Parathyroid adenoma (tissue), 2 donors: ENCODE measurements at regions not wholly inside any gene's neighbourhood (a gene's known extent, or its start where the extent isn't known, plus 50 kb on each side); places are given as distances from the start of the nearest gene placed in this dataset.

Source experiments
- H2AFZ ChIP-seq: fragments of 300-600 bp; sonication (generic); one replicate; pipeline ENCODE4 v1.7.0; 2017; ENCODE audit warnings: antibody characterized with exemption, mild to moderate bottlenecking
- H3K27ac ChIP-seq: fragments of 300-600 bp; sonication (generic); one replicate; pipeline ENCODE4 v1.7.0; 2017
- H3K27me3 ChIP-seq: fragments of 300-600 bp; sonication (generic); one replicate; pipeline ENCODE4 v1.7.0; 2017; ENCODE audit warnings: low read length; ENCODE audit not compliant: control insufficient read depth, insufficient read depth
- H3K36me3 ChIP-seq: fragments of 300-600 bp; sonication (generic); one replicate; pipeline ENCODE4 v1.7.0; 2017; ENCODE audit warnings: low read length; ENCODE audit not compliant: control insufficient read depth, insufficient read depth
- H3K4me1 ChIP-seq: fragments of 300-600 bp; sonication (generic); one replicate; pipeline ENCODE4 v1.7.0; 2017; ENCODE audit warnings: control low read depth
- H3K4me2 ChIP-seq: fragments of 300-600 bp; sonication (generic); one replicate; pipeline ENCODE4 v1.7.0; 2017; ENCODE audit warnings: low read length
- H3K4me3 ChIP-seq: fragments of 300-600 bp; sonication (generic); one replicate; pipeline ENCODE4 v1.7.0; 2017; ENCODE audit warnings: low read depth, low read length
- H3K79me2 ChIP-seq: fragments of 300-600 bp; sonication (generic); one replicate; pipeline ENCODE4 v1.7.0; 2017; ENCODE audit warnings: control low read depth
- H3K9ac ChIP-seq: fragments of 300-600 bp; sonication (generic); one replicate; pipeline ENCODE4 v1.7.0; 2017; ENCODE audit warnings: mild to moderate bottlenecking
- H3K9me3 ChIP-seq: fragments of 300-600 bp; sonication (generic); one replicate; pipeline ENCODE4 v1.7.0; 2017; ENCODE audit warnings: low read length; ENCODE audit not compliant: control insufficient read depth
- CTCF ChIP-seq: fragments of 300-600 bp; sonication (generic); IDR thresholded peaks from one replicate; pipeline ENCODE4 v1.7.0; 2017; ENCODE audit warnings: antibody characterized with exemption, mild to moderate bottlenecking
- donor health status: primary hyperparathyroidism.

GRCh38 chr3:70571696-70572095, 259.3 kb upstream of the MDFIC2 start:
- TF ChIP-seq CTCF, result no peak
- no peaks in the 10 kb centered on the region for H3K4me1 ChIP-seq
- H3K79me2 ChIP-seq, result no peaks in the 10 kb centered on the region
- no peak overlapping the region for H3K4me2 ChIP-seq
- H3K4me3 ChIP-seq, result no peak overlapping the region
- no peak overlapping the region for H3K27ac ChIP-seq
- H3K27me3 ChIP-seq, result no peaks in the 10 kb centered on the region
- H3K9me3 ChIP-seq, result no peaks in the 10 kb centered on the region
- no peak overlapping the region for H3K9ac ChIP-seq
- no peaks in the 10 kb centered on the region for H3K36me3 ChIP-seq
- H2AFZ ChIP-seq, result no peak overlapping the region

GRCh38 chr3:70570584-70570983, 258.1 kb upstream of the MDFIC2 start:
- H3K4me1 ChIP-seq, result no peaks in the 10 kb centered on the region
- TF ChIP-seq CTCF, result no peak
- no peak overlapping the region for H2AFZ ChIP-seq
- no peak overlapping the region for H3K4me3 ChIP-seq
- no peak overlapping the region for H3K4me2 ChIP-seq
- no peak overlapping the region for H3K27ac ChIP-seq
- H3K27me3 ChIP-seq, result no peaks in the 10 kb centered on the region
- H3K9me3 ChIP-seq, result no peaks in the 10 kb centered on the region
- H3K36me3 ChIP-seq, result no peaks in the 10 kb centered on the region
- no peak overlapping the region for H3K9ac ChIP-seq
- no peaks in the 10 kb centered on the region for H3K79me2 ChIP-seq

GRCh38 chr3:70568626-70569025, 256.2 kb upstream of the MDFIC2 start:
- H3K9ac ChIP-seq, result no peak overlapping the region
- H3K4me2 ChIP-seq, result no peak overlapping the region
- H3K79me2 ChIP-seq, result no peaks in the 10 kb centered on the region
- H2AFZ ChIP-seq, result no peak overlapping the region
- H3K4me3 ChIP-seq, result no peak overlapping the region
- no peaks in the 10 kb centered on the region for H3K36me3 ChIP-seq
- TF ChIP-seq CTCF, result no peak
- H3K4me1 ChIP-seq, result no peaks in the 10 kb centered on the region
- no peak overlapping the region for H3K27ac ChIP-seq
- no peaks in the 10 kb centered on the region for H3K9me3 ChIP-seq
- H3K27me3 ChIP-seq, result no peaks in the 10 kb centered on the region

GRCh38 chr3:70565861-70566260, 253.4 kb upstream of the MDFIC2 start:
- no peak overlapping the region for H3K4me2 ChIP-seq
- no peaks in the 10 kb centered on the region for H3K27me3 ChIP-seq
- no peak for TF ChIP-seq CTCF
- no peak overlapping the region for H3K4me3 ChIP-seq
- no peak overlapping the region for H3K9ac ChIP-seq
- H3K27ac ChIP-seq, result no peak overlapping the region
- no peak overlapping the region for H2AFZ ChIP-seq
- H3K79me2 ChIP-seq, result no peaks in the 10 kb centered on the region
- no peaks in the 10 kb centered on the region for H3K9me3 ChIP-seq
- H3K36me3 ChIP-seq, result no peaks in the 10 kb centered on the region
- no peaks in the 10 kb centered on the region for H3K4me1 ChIP-seq

GRCh38 chr3:70564552-70564951, 252.1 kb upstream of the MDFIC2 start:
- no peaks in the 10 kb centered on the region for H3K79me2 ChIP-seq
- no peaks in the 10 kb centered on the region for H3K9me3 ChIP-seq
- no peak overlapping the region for H3K4me3 ChIP-seq
- TF ChIP-seq CTCF, result no peak
- no peak overlapping the region for H3K27ac ChIP-seq
- no peaks in the 10 kb centered on the region for H3K4me1 ChIP-seq
- H3K9ac ChIP-seq, result no peak overlapping the region
- no peak overlapping the region for H3K4me2 ChIP-seq
- H2AFZ ChIP-seq, result no peak overlapping the region
- H3K36me3 ChIP-seq, result no peaks in the 10 kb centered on the region
- H3K27me3 ChIP-seq, result no peaks in the 10 kb centered on the region
